Testis (tissue), 2 donors: ENCODE measurements at regions not wholly inside any gene's neighbourhood (a gene's known extent, or its start where the extent isn't known, plus 50 kb on each side); places are given as distances from the start of the nearest gene placed in this dataset.

Source experiments
- POLR2A ChIP-seq: fragments of 450-650 bp; IDR thresholded peaks from one replicate; pipeline ENCODE4 v1.6.1; 2017; ENCODE audit warnings: antibody characterized with exemption, mild to moderate bottlenecking, moderate library complexity
- TF ChIP-seq, protein P1 (sequence below), 3 experiments: fragments of 450-650 bp in 2 of 3; fragments of 200-600 bp in 1 of 3; sonication (generic) in 1 of 3; IDR thresholded peaks; one replicate each; pipeline ENCODE4 v1.5.1; 2016 to 2019; ENCODE audit warnings: antibody characterized with exemption in 3 of 3, mild to moderate bottlenecking in 2 of 3, moderate library complexity in 1 of 3

- TF ChIP-seq, protein P1, sequence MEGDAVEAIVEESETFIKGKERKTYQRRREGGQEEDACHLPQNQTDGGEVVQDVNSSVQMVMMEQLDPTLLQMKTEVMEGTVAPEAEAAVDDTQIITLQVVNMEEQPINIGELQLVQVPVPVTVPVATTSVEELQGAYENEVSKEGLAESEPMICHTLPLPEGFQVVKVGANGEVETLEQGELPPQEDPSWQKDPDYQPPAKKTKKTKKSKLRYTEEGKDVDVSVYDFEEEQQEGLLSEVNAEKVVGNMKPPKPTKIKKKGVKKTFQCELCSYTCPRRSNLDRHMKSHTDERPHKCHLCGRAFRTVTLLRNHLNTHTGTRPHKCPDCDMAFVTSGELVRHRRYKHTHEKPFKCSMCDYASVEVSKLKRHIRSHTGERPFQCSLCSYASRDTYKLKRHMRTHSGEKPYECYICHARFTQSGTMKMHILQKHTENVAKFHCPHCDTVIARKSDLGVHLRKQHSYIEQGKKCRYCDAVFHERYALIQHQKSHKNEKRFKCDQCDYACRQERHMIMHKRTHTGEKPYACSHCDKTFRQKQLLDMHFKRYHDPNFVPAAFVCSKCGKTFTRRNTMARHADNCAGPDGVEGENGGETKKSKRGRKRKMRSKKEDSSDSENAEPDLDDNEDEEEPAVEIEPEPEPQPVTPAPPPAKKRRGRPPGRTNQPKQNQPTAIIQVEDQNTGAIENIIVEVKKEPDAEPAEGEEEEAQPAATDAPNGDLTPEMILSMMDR (IDR thresholded peaks at IDR 0.05), result no peak
- no peak for TF ChIP-seq POLR2A
Measured at GRCh38 chr6:3999800-4000661, 78.9 kb downstream of the FAM217A start.
